Stimulated activated CD4-positive, alpha-beta T cell treated with anti-CD3 and anti-CD28 coated beads, TNF-alpha, amount 100 ng/mL, for 1 hour (primary cell): ENCODE measurements at regions not wholly inside any gene's neighbourhood (a gene's known extent, or its start where the extent isn't known, plus 50 kb on each side); places are given as distances from the start of the nearest gene placed in this dataset.

ENCODE experiments used
- DNase-seq, 3 donors: peaks; one replicate each; pipeline ENCODE4 v3.0.0-alpha.2; 2020; ENCODE audit warnings: low read depth in 3 of 3, low spot score in 1 of 3

- no peak for DNase-seq
These were observed 82.2 kb downstream of the EPDR1 start for GRCh38 chr7:38002689-38003088.

DNA sequence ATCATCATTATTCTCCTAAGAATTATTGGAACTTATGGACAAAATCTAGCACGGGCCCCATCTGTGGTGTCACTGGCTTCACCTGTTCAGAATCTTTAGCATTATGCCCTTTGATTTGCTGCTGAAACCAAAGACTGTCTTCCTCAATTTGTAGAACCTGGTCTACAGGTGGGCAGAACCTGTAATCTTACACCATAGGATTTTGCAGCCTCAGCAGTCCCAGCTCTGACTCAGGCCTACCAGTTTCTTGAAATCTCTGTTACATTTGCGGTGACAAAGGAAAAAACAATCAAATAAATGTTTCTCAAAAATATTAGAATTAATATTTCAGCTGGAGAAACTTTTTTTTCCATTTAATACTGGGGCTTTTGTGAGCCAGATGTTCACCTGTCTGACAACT lies 86.1 kb downstream of the EPDR1 start:
- no peak for DNase-seq

GRCh38 chr7:38007096-38007495 lies 86.7 kb downstream of the EPDR1 start:
- DNase-seq, result no peak

GRCh38 chr7:38013246-38013645 lies 92.8 kb downstream of the EPDR1 start:
- no peak for DNase-seq

- DNase-seq, result no peak
These were observed 96.1 kb downstream of the EPDR1 start for GRCh38 chr7:38016567-38016966.

DNA sequence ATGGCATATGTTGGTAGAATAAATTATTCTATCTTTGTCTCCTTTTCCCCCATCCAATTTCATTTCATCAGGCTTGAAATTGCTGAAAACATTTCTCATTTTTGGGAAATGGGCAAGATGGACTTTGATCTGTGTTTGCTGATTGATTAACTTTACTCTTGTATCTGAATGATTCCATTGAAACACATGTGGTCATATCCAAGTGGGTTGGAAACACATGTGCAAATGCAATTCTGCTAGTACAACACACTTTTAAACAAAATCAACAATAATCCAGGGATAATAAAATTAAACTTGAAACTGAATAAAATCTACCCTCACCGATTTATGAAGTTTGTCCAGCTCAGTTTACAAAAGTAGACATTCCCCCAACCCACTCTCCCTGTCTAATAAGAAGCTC lies 96.9 kb downstream of the EPDR1 start:
- no peak for DNase-seq

DNA sequence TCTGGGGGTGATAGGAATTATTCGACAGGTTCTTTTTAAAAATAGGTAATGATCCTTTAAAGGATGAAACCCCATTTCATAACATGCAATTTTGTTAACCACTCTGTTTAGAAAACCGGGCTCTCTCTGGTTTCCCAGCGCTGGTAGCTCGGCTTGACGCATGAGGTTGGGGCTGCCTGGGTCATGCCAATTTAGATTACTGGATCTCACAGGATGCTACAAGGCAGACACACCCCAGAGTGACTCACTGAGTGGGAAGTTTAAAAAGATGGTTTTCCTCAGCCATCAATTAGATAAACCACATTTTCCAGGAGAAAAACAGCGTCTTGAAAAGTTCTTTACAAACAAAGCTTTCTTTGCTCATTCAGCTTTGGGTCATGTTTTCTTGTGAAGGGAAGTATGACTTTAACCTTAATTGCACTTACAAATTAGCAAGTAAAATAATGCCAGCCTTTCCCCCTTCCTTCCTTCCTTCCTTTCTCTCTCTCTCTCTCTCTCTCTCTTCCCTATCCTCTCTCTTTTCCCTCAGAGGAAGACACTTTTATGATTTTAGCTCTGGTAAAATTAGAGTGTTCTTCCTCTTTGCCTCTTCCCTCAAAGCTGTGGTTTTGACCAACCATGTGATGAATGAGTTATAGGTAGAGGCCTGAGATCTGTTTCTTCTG lies 99.8 kb downstream of the EPDR1 start:
- no peak for DNase-seq

- no peak for DNase-seq
These were observed 101.5 kb downstream of the EPDR1 start for GRCh38 chr7:38021892-38022291.

- DNase-seq, result no peak
These were observed 105.4 kb downstream of the EPDR1 start for GRCh38 chr7:38025815-38026214.

GRCh38 chr7:38027884-38028455 lies 107.5 kb downstream of the EPDR1 start:
- DNase-seq, result no peak

GRCh38 chr7:38034062-38034908 lies 113.8 kb downstream of the EPDR1 start:
- no peak for DNase-seq

- no peak for DNase-seq
These were observed 120.4 kb downstream of the EPDR1 start for GRCh38 chr7:38040831-38041230.

- DNase-seq, result no peak
These were observed 128.4 kb upstream of the STARD3NL start for GRCh38 chr7:38049679-38050078.

DNA sequence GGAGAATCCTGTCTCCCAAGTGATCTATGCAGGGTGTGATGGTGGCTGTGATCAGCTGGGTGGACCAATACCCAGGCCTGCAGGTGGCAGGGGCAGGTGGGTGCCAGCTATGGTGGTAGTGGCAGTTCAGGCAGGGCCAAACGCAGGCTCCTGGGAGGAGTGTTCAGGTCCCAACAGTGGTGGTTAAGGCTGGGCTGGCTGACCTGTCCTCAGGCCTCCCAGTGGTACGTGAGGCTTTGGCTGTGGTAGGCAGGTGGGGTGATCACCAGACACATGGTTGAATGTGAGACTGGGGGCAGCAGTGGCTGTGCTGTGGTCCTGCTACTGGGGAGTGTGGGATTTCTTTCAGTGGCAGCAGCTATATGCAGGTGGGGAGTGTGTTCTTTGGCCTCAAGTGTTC lies 126.7 kb upstream of the STARD3NL start:
- no peak for DNase-seq

- DNase-seq, result no peak
These were observed 126.3 kb upstream of the STARD3NL start for GRCh38 chr7:38051786-38052185.

- DNase-seq, result no peak
These were observed 125.3 kb upstream of the STARD3NL start for GRCh38 chr7:38052786-38053185.

- DNase-seq, result no peak
These were observed 123.8 kb upstream of the STARD3NL start for GRCh38 chr7:38054199-38054598.

DNA sequence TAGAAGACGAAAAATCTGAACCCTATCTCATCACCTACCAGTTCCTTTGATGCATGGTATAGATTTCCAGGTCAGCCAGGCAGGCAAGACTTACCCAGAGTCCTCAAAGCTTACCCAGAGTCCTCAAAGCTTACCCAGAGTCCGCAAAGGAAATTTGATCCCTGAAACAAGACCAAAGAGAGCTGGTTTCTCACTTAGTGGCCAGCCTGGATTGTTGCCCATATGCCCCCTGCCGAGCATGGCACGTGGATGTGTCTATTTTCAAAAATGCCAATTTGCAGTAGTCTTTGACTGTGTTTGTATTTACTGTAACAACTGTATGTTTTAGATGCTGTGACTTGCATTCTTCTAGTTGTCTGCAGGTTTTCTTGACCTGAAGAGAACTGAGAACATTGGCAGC lies 120.2 kb upstream of the STARD3NL start:
- DNase-seq, result no peak

GRCh38 chr7:38060116-38060515 lies 117.9 kb upstream of the STARD3NL start:
- no peak for DNase-seq

GRCh38 chr7:38060637-38061036 lies 117.4 kb upstream of the STARD3NL start:
- DNase-seq, result no peak

GRCh38 chr7:38066391-38066790 lies 111.7 kb upstream of the STARD3NL start:
- no peak for DNase-seq

DNA sequence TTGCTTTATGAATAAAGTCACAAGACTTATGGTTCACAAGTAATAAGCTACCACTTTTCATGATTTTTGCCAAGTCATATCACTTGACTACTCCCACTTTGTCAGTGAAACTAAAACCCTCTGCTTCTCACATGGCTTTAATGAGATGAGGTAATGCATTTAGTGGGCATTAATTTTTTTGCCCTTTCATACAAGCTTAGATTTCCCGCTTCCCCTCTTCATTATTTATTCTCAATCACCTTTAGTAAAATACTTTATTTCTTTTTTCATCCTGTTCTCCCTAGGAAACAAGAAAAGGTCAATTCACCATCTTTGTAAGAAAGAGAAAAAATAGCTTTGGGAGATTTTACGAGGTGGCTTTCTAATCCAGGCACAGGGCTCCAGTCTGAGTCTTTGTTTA lies 109.6 kb upstream of the STARD3NL start:
- no peak for DNase-seq
